ENCODE measurements at regions not wholly inside any gene's neighbourhood (a gene's known extent, or its start where the extent isn't known, plus 50 kb on each side); places are given as distances from the start of the nearest gene placed in this dataset.
"Not testable (repeated sequence)": the region's sequence is repeated elsewhere in the genome, so short reads cannot be mapped to it uniquely, and the experiment has no call there.

- DNase-seq: no peak
Measured at GRCh38 chr12:61974461-61974860, 285.7 kb upstream of the USP15 start.

DNA sequence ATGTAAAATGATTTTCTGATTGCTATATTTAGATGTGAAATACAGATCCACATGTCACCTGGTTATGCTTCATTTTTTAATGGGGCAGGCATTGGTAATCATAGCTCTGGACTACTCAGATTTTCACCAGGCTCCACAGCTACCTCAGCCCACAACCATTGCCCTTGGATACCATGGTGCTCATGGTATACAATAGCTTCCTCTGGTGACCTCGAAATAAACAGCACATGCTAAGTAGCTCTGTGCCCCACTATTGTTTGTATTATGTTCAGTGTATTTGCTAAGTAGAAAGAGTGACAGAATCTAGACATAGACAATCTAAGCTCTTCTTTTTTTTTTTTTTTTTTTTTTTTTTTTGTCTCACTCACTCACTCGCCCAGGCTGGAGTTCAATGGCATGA lies 274.4 kb upstream of the USP15 start:
- DNase-seq: no peak

DNA sequence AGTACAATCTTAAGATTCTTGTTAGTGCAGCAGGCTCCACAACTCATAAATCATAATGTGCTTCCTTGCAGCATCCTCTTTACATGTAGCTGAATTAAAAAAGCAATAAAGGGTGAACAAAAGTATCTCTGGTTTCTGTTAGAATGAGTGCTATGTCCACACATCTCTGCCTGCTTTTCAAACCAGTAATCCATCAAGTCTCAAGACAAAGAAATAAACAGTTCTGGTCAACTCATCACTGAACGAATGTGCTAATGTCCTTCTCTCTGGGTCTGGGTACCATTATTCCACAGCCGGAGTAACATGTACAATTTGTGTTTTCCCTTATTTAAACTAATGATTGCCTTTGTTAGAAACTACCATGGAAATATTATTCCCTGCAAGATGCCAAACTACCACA lies 273.0 kb upstream of the USP15 start:
- no peak for DNase-seq

GRCh38 chr12:61991661-61992060 lies 268.5 kb upstream of the USP15 start:
- peak; percentile 12 to 75 (median 36) for DNase-seq

DNA sequence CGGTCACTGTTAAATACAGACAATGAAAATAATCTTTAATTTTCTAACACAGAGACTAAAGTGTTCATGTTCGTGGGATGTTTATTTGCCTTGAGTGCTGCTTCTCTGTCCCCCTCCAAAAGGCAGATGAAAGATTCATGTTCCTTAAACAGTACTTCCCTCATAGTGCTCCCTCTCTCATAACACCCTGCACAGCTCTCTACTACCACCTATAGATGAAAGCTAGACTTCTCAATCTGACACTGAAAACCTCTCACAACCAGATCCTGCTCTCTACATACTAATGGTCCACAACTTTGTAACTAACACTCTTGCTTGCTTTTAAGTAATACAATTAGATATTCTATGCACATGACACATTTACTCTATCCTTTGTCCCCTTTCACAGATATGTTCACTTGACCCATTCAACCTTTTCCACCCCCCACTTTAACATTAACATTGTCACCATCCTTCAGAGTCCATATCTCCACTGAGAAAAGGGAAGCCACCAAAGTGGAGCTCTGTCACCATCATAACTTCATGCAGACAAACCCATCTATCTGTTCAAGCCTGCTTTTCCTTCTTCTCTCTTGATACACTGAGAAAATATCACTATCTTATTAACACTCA lies 266.4 kb upstream of the USP15 start:
- peak; percentile 64 to 88 (median 75) for DNase-seq

DNA sequence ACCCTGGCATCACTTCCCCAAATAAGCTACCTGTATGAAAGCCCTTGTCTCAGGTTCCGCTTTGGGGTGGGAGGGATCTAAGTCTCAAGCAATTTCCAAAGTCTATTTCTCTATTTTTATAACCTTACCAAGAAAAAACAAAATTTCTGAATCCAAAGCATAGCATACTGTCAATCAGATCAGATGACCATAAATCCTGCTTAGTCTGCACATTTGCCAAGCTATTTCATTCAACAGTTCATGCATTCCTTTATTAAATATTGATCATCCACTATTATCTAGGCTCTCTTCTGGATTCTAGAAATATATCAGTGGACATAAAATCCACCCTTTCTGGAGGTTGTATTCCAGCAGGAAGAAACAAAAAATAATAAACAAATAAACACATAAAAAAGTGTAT lies 263.5 kb upstream of the USP15 start:
- DNase-seq: no peak

DNA sequence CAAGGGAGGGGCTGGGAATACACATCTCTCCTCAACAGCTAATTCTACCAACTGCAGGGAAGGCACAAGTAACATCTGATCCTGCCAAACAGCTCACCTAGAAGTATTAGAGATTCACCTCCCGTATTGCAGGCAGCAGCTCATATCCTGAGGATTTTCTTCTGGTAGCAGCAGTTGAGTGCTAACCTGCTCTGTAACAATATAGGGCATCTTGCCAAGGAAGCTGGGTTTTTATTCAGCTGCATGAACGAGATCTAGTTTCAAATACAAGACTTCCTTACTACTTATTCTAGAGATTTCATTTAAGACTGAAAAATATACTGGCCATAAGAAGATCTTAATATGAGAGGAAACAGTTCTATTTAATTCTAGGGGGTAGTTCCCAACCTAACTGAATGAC lies 261.4 kb upstream of the USP15 start:
- DNase-seq: peak in 1 of 4 experiments; percentile 13

GRCh38 chr12:61999311-61999710 lies 260.9 kb upstream of the USP15 start:
- peak; percentile 42 to 72 (median 58) for DNase-seq

DNA sequence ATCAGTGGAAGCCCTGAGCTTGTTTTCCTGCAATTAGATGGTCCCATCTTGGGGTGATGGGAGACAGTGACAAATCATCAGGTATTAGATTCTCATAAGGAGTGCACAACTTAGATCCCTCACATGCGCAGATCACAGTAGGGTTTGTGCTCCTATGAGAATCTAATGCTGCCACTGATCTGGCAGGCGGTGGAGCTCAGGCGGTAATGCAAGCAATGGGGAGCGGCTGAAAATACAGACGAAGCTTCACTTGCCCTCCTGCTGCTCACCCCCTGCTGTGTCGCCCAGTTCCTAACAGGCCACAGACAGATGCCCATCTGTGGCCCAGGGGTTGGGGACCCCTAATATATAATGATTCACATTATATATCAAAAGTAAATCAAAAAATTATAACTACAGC lies 258.8 kb upstream of the USP15 start:
- no peak for DNase-seq

- DNase-seq: peak in 3 of 4 experiments; percentile 22 to 69 (median 58)
Measured at GRCh38 chr12:62003226-62003625, 257.0 kb upstream of the USP15 start.

DNA sequence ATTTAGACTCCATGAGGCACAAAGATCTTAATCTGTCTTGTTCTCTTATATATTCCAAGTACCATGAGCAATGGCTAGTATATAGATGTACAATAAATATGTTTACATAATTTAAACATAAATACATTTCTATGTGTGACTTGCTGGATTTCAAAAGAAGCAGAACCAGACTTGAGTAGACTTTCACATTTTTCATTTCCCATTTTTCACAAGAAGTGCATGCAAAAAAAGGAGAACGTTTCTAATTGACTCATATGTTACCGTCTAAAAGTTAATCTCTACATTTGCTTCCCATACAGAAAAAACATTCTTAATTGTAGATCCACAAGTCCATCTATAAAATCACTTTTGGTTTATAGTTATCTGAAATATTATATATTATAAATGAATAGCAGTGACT lies 256.5 kb upstream of the USP15 start:
- DNase-seq: peak in 3 of 4 experiments; percentile 18 to 82 (median 73)

DNA sequence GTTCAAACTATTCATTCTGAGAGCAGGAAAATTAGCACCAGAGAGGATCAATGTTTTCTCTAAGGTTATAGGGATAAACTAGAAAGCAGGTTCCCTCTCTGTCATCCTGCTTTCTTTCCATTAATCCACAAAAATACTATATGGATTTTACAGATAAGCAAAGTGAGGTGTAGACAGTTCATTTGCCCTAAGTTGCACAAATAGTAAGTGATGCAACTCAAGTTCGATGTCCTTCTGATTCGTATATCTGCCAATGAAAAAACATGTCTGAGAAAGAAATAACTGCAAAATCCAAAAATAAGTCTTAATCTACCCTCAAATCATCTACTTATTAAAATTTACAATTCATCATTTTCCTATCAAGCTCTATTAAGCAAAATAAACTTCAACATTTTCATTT lies 254.6 kb upstream of the USP15 start:
- no peak for DNase-seq

GRCh38 chr12:62006076-62006732 lies 254.0 kb upstream of the USP15 start:
- DNase-seq: peak; percentile 42 to 74 (median 64)

DNA sequence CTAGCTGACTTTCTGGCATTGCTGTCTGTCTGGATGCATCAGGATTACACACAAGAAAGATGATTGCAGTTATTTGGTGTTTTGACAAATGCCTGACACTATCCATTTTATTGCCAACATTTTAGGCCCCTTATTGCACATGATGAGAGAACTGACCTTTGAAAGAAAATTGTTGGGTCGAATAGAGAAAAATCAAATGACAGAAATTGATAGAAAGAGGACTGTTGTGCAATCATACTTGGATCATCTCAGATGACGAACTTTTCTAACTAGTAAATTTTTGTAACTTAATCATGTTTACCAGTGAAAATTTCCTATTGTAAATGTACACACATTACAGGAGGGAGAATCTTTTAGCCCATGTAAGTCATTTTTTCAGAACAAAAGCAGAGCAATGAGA lies 251.5 kb upstream of the USP15 start:
- DNase-seq: no peak

- no peak for DNase-seq
Measured at GRCh38 chr12:62009445-62009844, 250.8 kb upstream of the USP15 start.

DNA sequence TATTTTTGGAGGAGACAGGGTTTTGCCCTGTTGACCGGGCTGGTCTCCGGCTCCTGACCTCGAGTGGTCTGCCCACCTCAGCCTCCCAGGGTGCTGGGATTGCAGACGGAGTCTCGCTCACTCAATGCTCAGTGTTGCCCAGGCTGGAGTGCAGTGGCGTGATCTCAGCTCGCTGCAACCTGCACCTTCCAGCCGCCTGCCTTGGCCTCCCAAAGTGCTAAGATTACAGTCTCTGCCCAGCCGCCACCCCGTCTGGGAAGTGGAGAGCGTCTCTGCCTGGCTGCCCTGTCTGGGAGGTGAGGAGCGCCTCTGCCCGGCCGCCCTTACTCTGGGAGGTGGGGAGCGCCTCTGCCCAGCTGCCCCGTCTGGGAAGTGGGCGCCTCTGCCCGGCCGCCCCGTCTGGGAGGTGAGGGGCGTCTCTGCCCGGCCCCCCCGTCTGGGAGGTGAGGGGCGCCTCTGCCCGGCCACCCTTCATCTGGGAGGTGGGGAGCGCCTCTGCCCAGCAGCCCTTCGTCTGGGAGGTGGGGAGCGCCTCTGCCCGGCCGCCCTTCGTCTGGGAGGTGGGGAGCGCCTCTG lies 249.8 kb upstream of the USP15 start:
- DNase-seq: not testable (repeated sequence)

DNA sequence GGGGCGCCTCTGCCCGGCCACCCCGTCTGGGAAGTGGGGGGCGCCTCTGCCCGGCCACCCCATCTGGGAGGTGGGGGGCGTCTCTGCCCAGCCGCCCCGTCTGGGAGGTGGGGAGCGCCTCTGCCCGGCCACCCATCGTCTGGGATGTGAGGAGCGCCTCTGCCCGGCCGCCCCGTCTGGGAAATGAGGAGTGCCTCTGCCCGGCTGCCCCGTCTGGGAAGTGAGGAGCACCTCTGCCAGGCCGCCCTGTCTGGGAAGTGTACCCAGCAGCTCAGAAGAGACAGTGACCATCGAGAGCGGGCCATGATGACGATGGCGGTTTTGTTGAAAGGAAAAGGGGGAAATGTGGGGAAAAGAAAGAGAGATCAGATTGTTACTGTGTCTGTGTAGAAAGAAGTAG lies 249.2 kb upstream of the USP15 start:
- not testable (repeated sequence) for DNase-seq

- no peak for DNase-seq
Measured at GRCh38 chr12:62014330-62014729, 245.9 kb upstream of the USP15 start.

GRCh38 chr12:62016021-62016420 lies 244.2 kb upstream of the USP15 start:
- no peak for DNase-seq

DNA sequence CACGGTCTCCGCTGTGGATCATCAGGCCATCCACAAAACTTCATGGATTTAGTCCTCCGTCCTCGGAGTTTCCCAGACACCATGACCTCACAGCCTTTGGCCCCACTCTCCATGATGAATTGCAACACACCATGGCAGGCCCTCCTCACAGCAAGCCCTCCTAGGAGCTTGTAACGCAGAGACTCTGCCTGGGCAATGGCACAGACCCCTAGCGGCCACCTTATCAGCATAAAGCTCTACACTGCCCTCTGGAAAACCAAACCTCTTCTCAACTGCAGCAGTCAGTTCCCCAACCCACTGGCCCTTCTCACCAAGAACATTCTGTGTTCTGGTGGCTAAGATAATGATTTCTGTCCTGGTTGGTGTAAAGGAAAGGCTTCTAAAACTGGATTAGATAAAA lies 238.4 kb upstream of the USP15 start:
- no peak for DNase-seq

GRCh38 chr12:62028536-62028935 lies 231.7 kb upstream of the USP15 start:
- DNase-seq: no peak

DNA sequence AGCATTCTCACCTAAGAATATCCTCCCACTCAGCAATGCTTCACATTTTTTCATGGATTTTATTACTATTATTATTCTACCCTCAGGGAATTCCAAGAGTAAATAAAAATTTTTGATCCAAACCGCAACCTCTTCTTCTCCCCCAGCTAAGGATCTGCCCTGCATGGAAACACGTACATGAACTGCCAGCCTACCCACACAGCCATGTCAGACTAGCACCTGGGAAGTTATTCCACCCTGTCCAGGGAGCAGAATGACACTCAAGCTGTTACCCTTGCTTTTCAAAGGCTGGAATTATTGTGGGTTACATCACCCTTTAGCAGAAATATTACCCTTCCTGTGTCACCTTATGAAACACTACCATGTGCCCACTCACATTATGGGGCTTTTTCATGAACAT lies 227.3 kb upstream of the USP15 start:
- DNase-seq: no peak

- DNase-seq: no peak
Measured at GRCh38 chr12:62044450-62045135, 215.6 kb upstream of the USP15 start.

GRCh38 chr12:62045211-62045610 lies 215.0 kb upstream of the USP15 start:
- no peak for DNase-seq
